ENCODE measurements at regions not wholly inside any gene's neighbourhood (a gene's known extent, or its start where the extent isn't known, plus 50 kb on each side); places are given as distances from the start of the nearest gene placed in this dataset.
A peak's percentile ranks its signal among the peaks of the same experiment; 100 is the strongest.

DNA sequence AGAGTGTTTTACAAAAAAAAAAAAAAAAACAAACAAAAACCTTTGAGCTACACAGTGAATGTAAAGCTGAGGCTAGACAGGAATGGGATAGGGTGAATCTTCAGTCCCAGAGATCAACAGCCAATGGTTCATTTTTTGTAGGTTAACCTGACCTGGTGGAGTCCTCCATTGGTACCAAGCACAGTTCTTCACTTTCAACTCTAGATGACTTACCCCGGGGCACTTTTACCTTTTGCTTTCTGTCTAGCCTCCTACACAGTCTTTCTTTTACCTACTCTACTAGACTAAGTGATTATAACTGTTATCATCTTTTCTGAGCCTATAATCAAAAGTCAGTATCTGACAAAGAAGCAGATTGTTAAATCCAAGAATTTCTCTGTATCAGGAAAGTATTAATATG lies 50.9 kb downstream of the ANXA2R start:
- TF ChIP-seq, protein P1, sequence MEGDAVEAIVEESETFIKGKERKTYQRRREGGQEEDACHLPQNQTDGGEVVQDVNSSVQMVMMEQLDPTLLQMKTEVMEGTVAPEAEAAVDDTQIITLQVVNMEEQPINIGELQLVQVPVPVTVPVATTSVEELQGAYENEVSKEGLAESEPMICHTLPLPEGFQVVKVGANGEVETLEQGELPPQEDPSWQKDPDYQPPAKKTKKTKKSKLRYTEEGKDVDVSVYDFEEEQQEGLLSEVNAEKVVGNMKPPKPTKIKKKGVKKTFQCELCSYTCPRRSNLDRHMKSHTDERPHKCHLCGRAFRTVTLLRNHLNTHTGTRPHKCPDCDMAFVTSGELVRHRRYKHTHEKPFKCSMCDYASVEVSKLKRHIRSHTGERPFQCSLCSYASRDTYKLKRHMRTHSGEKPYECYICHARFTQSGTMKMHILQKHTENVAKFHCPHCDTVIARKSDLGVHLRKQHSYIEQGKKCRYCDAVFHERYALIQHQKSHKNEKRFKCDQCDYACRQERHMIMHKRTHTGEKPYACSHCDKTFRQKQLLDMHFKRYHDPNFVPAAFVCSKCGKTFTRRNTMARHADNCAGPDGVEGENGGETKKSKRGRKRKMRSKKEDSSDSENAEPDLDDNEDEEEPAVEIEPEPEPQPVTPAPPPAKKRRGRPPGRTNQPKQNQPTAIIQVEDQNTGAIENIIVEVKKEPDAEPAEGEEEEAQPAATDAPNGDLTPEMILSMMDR (IDR thresholded peaks at IDR 0.05; ENCODE audit: insufficient read depth, low read depth, low read length) = no peak
- TF ChIP-seq EZH2 (IDR thresholded peaks at IDR 0.05; ENCODE audit: insufficient read depth, low read length) = no peak
- no peak overlapping the region for H3K27ac Mint-ChIP-seq (ENCODE audit: unreplicated experiment)
- Histone ChIP-seq H3K36me3 (ENCODE audit: insufficient read depth, low read length) (no peaks in the 10 kb centered on the region), H3K27me3 (ENCODE audit: insufficient read depth, low read length) (no peaks in the 10 kb centered on the region), H4K20me1 (ENCODE audit: insufficient read depth, low read length) (no peaks in the 10 kb centered on the region), H3K9ac (ENCODE audit: low read length) (no peak overlapping the region), H2AFZ (ENCODE audit: low read depth, low read length) (no peak overlapping the region), H3K79me2 (ENCODE audit: insufficient read depth, low read length) (peaks cover 33% of the 10 kb centered on the region), H3K4me3 (ENCODE audit: insufficient read depth, low read depth, low read length) (peak overlapping the region; percentile 26), H3K4me1 (ENCODE audit: insufficient read depth, low read length) (peaks cover 28% of the 10 kb centered on the region), H3K27ac (ENCODE audit: low read depth, low read length) (no peak overlapping the region), H3K4me2 (ENCODE audit: low read length) (peak overlapping the region; percentile 51), H3K9me3 (ENCODE audit: insufficient read depth, low read depth, low read length) (no peaks in the 10 kb centered on the region)
- FAIRE-seq = no peak
- no peaks in the 10 kb centered on the region for H3K36me3 Mint-ChIP-seq (ENCODE audit: low read depth, unreplicated experiment)
- no peak for DNase-seq (ENCODE audit: low read depth)
- peaks cover 24% of the 10 kb centered on the region for H3K4me1 Mint-ChIP-seq (ENCODE audit: low read depth, unreplicated experiment)
- H3K9me3 Mint-ChIP-seq (ENCODE audit: unreplicated experiment) = peaks cover 7% of the 10 kb centered on the region
- no peak overlapping the region for H3K4me3 Mint-ChIP-seq (ENCODE audit: unreplicated experiment)
- H3K27me3 Mint-ChIP-seq (ENCODE audit: low read depth, unreplicated experiment) = peaks cover 4% of the 10 kb centered on the region

DNA sequence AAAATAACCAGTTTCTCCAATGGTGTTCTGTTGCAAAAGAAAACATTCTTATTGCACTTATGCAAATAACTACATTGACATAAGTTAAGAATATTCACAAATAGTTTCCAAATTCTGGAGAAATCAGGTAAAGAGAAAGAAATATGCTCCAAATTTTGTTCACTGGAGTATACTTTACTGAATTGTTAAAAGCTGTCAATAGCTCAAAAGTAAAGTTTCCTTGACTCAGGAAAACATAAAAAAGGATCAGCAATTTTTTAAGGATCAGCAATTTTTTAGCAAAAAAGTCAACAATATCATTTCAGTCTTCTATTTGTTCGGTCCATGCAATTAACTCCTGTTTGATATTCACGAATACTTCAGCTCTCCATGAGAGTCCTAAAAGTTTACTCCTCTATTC lies 51.6 kb downstream of the ANXA2R start:
- no peak overlapping the region for H3K4me3 ChIP-seq (ENCODE audit: insufficient read depth, low read depth, low read length)
- Mint-ChIP-seq H3K36me3 (ENCODE audit: low read depth, unreplicated experiment) (no peaks in the 10 kb centered on the region), H3K27me3 (ENCODE audit: low read depth, unreplicated experiment) (peaks cover 3% of the 10 kb centered on the region), H3K4me1 (ENCODE audit: low read depth, unreplicated experiment) (peaks cover 25% of the 10 kb centered on the region), H3K9me3 (ENCODE audit: unreplicated experiment) (peaks cover 4% of the 10 kb centered on the region), H3K27ac (ENCODE audit: unreplicated experiment) (no peak overlapping the region), H3K4me3 (ENCODE audit: unreplicated experiment) (no peak overlapping the region)
- H3K9ac ChIP-seq (ENCODE audit: low read length) = no peak overlapping the region
- TF ChIP-seq, protein P1 (IDR thresholded peaks at IDR 0.05; ENCODE audit: insufficient read depth, low read depth, low read length) = no peak
- no peak for TF ChIP-seq EZH2 (IDR thresholded peaks at IDR 0.05; ENCODE audit: insufficient read depth, low read length)
- FAIRE-seq = no peak
- no peaks in the 10 kb centered on the region for H3K9me3 ChIP-seq (ENCODE audit: insufficient read depth, low read depth, low read length)
- no peaks in the 10 kb centered on the region for H3K36me3 ChIP-seq (ENCODE audit: insufficient read depth, low read length)
- H2AFZ ChIP-seq (ENCODE audit: low read depth, low read length) = no peak overlapping the region
- no peak for DNase-seq (ENCODE audit: low read depth)
- peaks cover 33% of the 10 kb centered on the region for H3K79me2 ChIP-seq (ENCODE audit: insufficient read depth, low read length)
- H3K27me3 ChIP-seq (ENCODE audit: insufficient read depth, low read length) = no peaks in the 10 kb centered on the region
- H3K4me1 ChIP-seq (ENCODE audit: insufficient read depth, low read length) = peaks cover 27% of the 10 kb centered on the region
- H4K20me1 ChIP-seq (ENCODE audit: insufficient read depth, low read length) = no peaks in the 10 kb centered on the region
- H3K4me2 ChIP-seq (ENCODE audit: low read length) = no peak overlapping the region
- H3K27ac ChIP-seq (ENCODE audit: low read depth, low read length) = no peak overlapping the region

DNA sequence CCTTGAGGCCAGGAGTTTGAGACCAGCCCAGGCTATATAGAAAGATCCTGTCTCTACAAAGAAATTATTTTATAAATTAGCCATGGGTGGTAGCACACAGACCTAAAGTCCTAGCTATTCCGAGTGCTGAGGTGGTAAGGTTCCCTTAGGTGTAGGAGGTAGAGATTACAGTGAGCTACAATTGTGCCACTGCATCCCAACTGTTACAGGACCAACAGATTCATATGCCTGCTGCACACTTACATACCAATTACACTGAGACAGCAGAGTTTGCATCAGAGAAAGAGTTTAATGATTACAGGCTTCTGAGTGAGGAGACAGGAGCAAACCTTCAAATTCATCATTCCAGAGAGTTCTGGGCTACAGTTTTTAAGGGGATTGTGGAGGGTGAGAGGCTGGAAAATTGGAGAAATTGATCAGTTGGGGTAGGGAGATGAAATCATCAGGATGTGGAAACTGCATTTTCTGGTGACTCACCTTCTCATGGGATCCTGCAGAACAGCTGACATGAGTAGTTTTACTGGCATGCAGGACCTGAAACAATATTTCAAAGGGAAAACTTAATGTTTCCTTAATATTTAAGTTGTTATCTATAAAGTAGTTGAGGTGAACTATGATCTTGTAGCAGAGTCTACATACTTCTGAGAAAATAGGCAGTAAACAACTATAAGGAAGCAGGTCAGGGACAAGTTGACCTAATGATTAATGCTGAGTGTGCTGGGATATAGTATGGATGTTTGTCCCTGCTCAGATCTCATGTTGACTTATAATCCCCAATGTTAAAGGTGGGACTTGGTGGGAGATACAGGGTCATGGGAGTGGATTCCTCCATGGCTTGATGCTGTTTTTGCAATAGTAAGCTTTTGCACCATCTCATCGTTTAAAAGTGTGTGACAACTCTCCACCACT lies 54.7 kb downstream of the ANXA2R start:
- H3K27me3 Mint-ChIP-seq (ENCODE audit: low read depth, unreplicated experiment) = no peaks in the 10 kb centered on the region
- peaks cover 23% of the 10 kb centered on the region for H3K4me1 ChIP-seq (ENCODE audit: insufficient read depth, low read length)
- no peaks in the 10 kb centered on the region for H3K36me3 ChIP-seq (ENCODE audit: insufficient read depth, low read length)
- peak overlapping the region; percentile 71 for H3K4me2 ChIP-seq (ENCODE audit: low read length)
- FAIRE-seq (peak; percentile 86), DNase-seq (ENCODE audit: low read depth) (peak; percentile 83)
- peak overlapping the region; percentile 62 for H3K9ac ChIP-seq (ENCODE audit: low read length)
- H3K27ac ChIP-seq (ENCODE audit: low read depth, low read length) = peak overlapping the region; percentile 87
- TF ChIP-seq EZH2 (IDR thresholded peaks at IDR 0.05; ENCODE audit: insufficient read depth, low read length) = no peak
- TF ChIP-seq, protein P1 (IDR thresholded peaks at IDR 0.05; ENCODE audit: insufficient read depth, low read depth, low read length) = no peak
- peak overlapping the region; percentile 97 for H3K27ac Mint-ChIP-seq (ENCODE audit: unreplicated experiment)
- no peaks in the 10 kb centered on the region for H3K36me3 Mint-ChIP-seq (ENCODE audit: low read depth, unreplicated experiment)
- peak overlapping the region; percentile 34 for H3K4me3 Mint-ChIP-seq (ENCODE audit: unreplicated experiment)
- H3K79me2 ChIP-seq (ENCODE audit: insufficient read depth, low read length) = peaks cover 12% of the 10 kb centered on the region
- H3K9me3 Mint-ChIP-seq (ENCODE audit: unreplicated experiment) = peaks cover under 1% of the 10 kb centered on the region
- peaks cover 25% of the 10 kb centered on the region for H3K4me1 Mint-ChIP-seq (ENCODE audit: low read depth, unreplicated experiment)
- no peaks in the 10 kb centered on the region for H4K20me1 ChIP-seq (ENCODE audit: insufficient read depth, low read length)
- no peak overlapping the region for H3K4me3 ChIP-seq (ENCODE audit: insufficient read depth, low read depth, low read length)
- no peaks in the 10 kb centered on the region for H3K27me3 ChIP-seq (ENCODE audit: insufficient read depth, low read length)
- H3K9me3 ChIP-seq (ENCODE audit: insufficient read depth, low read depth, low read length) = no peaks in the 10 kb centered on the region
- peak overlapping the region; percentile 40 for H2AFZ ChIP-seq (ENCODE audit: low read depth, low read length)
